Sigmoid colon (tissue), 4 donors: ENCODE measurements at regions not wholly inside any gene's neighbourhood (a gene's known extent, or its start where the extent isn't known, plus 50 kb on each side); places are given as distances from the start of the nearest gene placed in this dataset.

ENCODE experiments used
- POLR2A ChIP-seq, 2 donors: fragments of 450-650 bp; IDR thresholded peaks; one replicate each; pipeline ENCODE4 v1.6.1; 2016; ENCODE audit warnings: antibody characterized with exemption in 2 of 2, mild to moderate bottlenecking in 2 of 2, moderate library complexity in 2 of 2
- POLR2AphosphoS5 ChIP-seq, 4 donors: sonication (generic); formaldehyde crosslinking; IDR thresholded peaks; one replicate each; pipeline ENCODE4 v1.6.1; 2017; ENCODE audit warnings: antibody characterized with exemption in 4 of 4
- TF ChIP-seq, protein P1 (sequence below), 4 experiments: fragments of 450-650 bp in 3 of 4; fragments of 200-600 bp in 1 of 4; IDR thresholded peaks; one replicate each; pipeline ENCODE4 v1.5.1; 2016 to 2019; ENCODE audit warnings: antibody characterized with exemption in 4 of 4, mild to moderate bottlenecking in 3 of 4, moderate library complexity in 2 of 4

DNA sequence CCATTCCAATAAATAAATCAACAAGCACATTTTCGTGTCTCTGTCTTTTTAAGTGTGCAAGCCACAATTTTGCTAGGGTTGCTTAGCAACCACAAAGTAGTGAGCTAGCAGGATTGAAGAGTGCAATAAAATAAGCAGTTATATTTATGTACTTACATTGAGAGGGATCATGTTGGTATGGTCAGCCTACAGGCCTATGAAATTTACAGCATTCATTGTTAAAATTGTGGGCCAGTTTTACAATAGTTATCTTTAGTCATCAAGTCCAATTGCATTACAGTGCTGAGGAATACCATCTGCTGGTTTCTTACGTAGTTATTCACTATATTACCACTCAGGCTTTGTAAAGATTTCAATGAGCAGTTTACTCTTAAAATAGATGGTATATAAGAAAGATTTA lies 192.5 kb upstream of the POT1 start:
- TF ChIP-seq POLR2A (IDR thresholded peaks at IDR 0.05) (no peak), POLR2AphosphoS5 (IDR thresholded peaks at IDR 0.05) (no peak)
- TF ChIP-seq, protein P1, sequence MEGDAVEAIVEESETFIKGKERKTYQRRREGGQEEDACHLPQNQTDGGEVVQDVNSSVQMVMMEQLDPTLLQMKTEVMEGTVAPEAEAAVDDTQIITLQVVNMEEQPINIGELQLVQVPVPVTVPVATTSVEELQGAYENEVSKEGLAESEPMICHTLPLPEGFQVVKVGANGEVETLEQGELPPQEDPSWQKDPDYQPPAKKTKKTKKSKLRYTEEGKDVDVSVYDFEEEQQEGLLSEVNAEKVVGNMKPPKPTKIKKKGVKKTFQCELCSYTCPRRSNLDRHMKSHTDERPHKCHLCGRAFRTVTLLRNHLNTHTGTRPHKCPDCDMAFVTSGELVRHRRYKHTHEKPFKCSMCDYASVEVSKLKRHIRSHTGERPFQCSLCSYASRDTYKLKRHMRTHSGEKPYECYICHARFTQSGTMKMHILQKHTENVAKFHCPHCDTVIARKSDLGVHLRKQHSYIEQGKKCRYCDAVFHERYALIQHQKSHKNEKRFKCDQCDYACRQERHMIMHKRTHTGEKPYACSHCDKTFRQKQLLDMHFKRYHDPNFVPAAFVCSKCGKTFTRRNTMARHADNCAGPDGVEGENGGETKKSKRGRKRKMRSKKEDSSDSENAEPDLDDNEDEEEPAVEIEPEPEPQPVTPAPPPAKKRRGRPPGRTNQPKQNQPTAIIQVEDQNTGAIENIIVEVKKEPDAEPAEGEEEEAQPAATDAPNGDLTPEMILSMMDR (IDR thresholded peaks at IDR 0.05), result no peak
